HuH-7.5 (cell line): ENCODE measurements at regions not wholly inside any gene's neighbourhood (a gene's known extent, or its start where the extent isn't known, plus 50 kb on each side); places are given as distances from the start of the nearest gene placed in this dataset.

Source experiments
- DNase-seq: peaks from one replicate; pipeline ENCODE4 v3.0.0; 2011; ENCODE audit warnings: low spot score

DNA sequence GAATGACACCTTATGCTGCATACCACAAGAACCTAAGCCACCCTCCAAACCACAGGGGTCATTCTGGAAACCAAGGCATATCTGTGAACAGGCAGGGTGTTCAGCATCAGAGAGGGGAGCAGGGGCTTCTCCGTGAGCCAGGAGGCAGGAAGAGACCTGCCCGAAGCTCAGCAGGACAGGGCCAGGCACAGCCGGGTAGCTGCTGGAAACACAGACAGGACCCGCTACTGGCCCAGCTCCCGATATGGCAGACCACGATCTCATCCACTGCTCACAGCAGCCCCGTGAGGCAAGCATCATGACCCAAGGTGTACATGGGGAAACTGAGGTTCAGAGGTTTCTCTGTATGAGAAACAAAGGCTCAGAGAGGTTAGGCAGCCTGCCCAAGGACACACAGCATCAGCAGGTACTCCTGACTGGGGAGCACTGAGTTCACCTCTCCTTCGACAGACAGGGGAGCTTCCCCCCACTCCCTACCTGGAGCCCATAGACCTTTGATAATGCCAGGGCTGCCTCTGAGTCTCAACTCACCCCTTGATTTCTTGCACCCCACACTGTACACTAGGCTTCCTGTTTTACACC lies 317.7 kb downstream of the MATN1 start:
- no peak for DNase-seq

DNA sequence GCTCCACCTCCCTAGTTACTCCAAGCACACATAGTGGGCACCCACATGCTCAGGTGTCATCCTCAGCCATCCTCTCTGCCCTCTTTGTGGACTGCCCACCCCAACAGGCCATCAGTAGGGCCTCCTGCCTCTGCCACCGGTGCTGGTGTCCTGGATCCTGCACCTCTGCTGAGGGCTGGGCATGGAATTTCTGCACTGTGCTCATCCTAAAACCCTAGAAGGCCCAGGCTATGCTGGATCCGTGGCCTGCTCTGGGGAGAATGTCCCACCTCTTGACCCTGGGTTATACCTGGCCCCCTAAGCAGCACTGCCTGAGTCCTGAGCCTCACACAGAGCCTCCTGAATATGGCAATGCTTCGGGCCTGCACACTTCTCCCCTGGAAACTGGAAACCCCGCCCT lies 318.3 kb downstream of the MATN1 start:
- no peak for DNase-seq

DNA sequence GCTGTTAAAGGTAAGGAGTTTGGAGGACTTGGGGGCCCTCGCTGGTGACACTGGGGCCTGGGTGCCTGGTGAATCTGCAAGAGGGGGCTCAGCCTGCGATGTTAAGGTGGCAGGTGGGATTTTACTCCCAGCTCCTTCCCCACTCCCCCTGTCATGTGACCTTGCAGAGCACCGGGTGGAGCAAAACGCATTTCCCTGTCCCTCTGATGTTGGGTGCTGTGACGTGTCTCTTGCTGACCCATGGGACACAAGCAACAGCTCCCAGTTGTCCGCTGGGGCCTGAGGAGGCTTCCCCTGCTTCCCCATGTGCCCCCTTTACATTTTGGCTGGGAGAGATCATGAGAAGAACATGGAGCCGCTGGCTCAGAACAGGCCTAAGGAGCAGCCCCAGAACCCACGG lies 319.0 kb downstream of the MATN1 start:
- DNase-seq: no peak

DNA sequence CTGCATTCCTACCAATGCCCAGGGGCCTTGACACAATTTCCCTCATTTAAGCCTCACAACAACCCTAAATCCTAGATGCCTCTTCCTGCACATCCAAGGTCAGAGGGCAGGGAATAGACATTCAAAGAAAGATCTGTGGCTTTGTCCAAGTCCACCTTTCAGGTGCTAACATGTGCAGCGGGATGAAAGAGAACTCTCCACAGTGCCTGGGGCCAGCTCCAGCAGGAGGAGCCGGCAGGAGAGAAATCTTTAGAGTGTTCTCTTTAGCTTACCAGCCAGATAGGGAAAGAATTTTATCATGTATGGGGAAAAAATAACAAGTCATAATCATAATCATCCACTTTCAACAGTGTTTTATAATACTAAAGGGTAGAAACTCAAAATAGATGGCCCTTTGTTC lies 319.7 kb downstream of the MATN1 start:
- DNase-seq: no peak

DNA sequence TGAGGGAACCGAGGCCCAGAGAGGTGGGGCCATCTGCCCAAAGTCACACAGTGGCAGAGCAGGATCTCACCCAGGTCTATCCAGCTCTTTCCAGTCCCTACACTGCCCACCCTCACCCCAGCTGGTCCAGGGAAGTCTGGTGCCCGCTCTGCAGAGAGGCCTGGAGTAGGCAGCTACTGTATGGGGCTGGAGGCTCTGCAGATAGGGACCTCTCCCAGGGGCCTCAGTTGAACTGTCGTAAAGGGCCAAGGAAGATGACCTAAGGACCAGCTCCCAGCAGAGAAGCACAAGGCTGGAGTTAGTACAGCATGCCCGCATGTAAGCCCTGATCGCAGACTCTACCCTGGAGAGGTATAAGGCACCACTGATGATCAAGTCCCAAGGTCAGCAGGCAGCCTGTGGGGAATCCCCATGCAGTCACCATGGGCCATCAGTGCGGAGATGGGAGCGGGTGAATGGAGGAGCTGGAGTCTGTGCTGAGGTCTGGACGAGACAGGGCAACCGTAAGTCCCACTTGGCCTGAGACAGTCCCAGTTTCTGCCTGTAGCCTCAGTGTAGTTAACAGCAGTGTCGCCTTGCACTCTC lies 320.2 kb downstream of the MATN1 start:
- DNase-seq: no peak

DNA sequence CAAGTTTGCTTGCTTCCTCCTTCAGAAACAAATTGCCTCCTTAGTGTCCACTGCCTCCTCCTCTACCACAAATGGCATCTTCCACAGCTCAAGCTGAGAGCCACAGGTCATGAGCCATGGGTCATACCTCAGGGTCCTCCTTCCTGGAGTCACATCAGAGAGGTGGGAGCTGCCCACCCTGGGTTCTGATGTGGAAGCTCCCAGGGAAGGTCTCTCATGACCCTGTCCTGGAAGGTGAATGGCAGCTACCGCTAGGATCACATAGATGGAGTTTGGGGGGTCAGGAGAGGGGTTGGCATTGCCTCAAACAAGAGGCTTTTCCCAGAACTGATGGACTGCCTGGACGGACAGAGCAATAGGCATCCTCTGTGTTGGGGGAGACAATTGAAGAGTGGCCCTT lies 321.4 kb downstream of the MATN1 start:
- no peak for DNase-seq

DNA sequence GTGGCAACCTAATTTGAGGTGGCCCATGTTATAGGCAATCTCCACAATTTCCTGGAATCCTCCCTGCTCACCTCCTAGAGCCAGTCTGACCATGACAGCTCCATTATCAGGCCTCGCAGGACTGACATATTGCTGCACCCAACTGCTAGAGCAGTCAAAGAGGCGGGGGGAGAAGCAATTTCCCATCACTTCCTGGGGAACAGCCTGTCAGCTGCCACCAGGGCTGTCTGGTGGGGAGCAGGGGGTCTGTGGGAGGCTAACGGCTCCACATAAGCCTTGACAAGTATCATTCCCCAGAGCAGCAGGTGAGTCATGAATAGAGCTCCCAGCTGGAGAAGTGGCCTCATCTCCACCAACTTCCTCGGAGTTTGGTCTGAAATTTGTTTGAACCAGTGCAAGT lies 322.9 kb downstream of the MATN1 start:
- DNase-seq: no peak

DNA sequence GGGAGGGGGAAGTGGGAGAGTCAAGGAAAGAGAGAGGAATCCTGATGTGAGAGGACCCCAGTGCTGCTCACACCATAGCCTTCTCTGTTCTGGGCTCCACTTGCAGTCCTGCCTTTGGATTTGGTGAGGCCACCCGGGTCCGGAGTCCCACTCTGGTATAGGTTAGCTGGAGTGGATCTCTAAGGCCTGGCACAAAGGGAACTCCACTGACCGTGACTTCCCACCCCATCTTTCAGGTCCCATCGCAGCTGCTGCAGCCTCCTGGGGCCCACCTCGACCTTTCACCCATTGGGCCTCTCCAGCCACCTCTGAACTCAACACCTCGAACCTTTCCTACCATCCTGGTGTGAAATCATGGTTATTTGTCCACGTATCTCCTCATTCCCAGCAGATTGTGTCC lies 324.4 kb downstream of the MATN1 start:
- DNase-seq: no peak

DNA sequence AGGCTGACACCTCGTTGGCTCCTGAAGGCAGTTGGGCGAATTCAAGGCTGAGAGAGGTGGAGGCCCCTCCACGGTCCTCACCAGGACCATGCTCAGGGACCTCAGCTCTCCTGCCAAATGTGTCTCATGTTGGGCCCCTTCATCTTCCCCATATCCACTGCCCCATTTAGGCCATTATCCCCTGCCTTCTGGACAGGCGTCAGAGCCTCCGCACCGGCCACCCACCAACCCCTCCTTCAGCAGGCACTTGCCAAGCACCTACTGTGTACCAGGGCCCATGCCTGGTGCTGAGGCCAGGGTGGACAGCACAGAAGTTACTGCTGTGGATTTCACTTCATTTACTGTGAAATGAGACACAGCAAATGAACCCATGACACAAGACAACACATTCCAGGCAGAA lies 325.8 kb downstream of the MATN1 start:
- DNase-seq: no peak

DNA sequence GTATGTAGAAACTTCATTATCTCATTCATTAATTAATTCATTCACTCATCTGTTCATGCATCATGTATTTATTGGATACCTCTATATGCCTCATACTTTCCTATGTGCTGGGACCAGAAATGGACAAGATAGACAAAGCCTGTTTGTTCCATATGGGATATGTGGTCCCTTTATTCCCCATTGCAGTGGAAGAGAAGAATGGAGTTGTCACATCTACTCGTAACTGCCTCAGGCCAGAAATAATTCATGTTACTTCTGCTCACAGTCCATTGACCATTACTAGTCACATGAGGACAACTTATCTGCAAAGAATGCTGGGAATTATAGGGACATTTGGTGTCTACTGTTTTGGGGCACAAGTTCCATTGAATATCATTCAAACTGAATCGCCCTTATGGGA lies 327.8 kb downstream of the MATN1 start:
- DNase-seq: no peak

DNA sequence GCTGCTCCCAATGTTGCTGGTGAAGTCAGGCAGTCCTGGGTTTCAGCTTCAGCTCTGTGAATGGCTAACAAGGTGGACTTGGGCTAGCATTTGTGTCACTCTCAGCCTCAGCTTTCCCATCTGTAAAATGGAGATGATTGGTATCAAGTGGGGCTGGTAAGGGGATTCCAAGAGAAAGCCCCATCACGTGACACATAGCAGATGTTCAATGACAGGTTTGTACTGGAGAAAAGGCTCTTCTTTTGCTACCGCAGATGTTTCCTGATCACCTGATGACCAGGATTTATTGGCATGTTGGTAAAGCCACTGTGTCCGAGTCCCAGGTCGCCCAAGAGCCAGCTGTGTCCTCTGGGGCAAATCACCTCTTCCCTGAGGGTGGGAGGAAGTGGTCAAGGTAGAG lies 335.0 kb downstream of the MATN1 start:
- DNase-seq: no peak

DNA sequence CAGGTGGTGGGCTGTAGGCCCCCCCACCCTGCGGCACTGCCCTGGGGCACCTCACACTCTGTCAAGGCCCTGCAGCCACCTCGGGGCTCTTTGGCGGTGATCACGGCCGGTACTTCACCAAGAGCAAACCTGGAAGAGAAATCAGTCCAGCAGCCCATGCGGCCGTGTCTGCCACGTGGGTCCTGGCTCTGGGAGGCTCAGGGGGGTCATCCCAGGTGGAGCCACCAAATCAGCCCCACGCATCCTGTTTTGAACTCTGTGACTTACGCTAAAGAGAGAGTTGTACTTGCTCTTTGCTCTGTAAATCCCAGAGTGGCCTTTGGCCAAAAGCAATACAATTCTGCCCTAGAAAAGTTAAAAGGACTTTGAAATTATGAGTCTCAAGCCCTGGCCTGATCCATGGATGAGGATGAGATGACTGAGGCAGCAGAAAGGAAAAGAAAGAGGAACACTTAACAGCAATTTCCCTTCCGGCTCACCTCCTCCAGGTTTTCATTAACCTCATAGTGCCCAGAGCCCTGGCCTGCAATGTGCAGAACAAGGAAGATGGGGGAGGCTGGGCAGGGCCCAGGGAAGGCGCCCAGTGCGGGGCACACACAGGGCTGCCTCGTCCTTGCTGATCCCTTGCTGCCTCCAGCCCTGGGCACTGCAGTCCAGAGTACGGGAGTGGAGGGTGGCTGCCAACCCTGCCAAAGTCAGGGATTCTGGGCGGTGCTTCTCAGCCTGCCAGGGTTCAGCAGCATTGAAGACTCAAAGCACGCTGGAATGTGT lies 337.0 kb downstream of the MATN1 start:
- no peak for DNase-seq

DNA sequence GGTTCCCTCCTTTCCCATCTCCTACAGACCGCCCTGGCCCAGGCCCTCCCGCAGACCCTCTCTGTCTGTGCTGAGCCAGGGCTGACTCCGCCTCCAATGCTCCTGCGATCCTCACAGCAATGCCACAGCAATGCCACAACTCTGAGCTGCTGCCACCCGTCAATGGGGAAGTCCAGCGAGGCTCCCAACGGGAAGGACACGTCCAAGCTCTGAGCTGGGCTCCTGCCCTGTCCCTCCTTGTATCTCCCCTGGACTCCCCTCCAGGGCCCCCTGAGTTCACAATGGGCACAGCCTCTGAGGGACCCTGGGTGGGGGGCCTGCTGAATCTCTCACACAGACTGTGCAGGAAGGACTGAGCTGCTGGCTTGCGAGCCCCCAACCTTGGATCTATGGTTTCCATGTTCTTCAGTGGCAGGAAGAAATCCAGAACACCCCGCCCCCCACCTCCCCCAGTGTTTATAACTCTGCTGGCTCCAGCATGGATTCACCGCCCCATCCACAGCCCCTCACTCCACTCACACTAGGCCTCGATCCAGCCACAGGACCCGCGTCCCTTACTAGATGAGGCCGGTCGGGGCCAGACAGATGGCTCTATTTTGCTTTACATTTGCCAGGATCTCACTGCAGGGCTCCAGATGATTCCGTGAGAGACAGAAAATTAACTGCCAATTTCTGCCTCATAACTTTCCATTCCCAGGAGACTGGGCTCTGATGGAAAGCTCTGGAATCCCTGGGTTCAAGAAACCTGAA lies 338.0 kb downstream of the MATN1 start:
- no peak for DNase-seq

DNA sequence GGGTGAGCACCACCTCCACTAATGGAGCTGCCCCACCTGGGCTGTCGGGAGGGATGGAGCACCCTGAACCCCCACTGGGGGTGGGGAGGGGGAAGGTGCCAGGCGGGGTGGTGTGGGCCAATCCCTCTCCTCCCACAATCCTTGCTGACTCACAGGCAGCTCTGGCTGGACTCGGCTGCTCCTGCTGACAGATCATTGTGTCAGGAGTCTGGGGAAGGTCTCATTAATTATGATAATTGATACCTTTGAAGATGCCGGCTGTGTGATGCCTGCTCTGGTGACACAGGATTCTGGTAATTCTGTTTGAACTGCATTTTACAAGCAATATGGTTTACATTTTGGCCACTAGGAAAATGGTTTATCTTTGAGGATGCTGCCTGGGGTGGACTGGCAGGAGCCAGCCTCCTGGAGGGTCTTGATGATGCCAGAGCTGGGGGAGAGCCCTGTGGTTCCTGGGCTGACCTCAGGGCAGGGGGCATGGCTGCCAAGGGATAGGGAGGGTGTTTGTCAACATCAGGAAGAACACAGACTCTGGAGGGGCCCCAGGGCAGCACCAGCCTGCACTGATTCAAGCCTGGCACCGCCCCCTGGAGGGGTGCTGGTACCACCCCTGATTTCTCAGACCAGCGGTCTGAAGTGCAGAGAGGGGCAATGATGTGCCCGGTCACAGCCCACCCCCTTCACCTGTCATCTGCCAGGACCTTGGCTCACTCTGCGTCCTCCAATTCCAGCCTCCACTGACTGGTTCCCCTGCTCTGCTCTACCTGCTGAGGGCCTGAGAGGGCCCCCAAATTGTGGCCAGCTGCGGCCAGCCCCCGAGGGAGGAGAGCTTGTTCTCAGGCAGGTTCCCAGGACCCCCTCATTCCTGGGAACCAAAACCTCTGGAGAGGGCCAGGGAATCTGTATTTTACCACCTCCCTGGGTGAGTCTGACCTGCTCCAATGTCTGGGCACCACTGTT lies 338.8 kb downstream of the MATN1 start:
- DNase-seq: no peak

DNA sequence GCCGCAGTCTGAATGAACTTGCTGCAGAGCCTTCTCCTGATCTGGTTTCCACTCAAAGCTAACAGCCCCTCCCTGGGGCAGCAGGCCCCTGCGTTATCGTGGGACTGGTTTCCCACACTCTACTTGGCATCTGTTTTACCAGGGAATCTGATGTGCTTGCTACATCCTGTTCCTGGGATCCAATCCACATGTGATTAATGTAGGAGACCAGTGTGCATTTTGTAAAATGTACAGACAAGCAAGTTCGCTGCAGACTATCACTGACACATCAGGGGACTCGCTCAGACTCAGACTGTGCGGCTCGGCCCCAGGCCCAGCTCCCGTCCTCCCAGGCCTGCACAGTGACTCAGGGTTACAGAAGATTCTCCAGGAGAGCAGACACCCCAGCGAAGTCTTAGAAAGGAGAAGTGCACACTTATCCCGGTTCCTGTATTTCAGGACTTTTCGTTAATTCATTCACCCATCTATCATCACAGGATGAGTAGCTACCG lies 340.1 kb downstream of the MATN1 start:
- no peak for DNase-seq

DNA sequence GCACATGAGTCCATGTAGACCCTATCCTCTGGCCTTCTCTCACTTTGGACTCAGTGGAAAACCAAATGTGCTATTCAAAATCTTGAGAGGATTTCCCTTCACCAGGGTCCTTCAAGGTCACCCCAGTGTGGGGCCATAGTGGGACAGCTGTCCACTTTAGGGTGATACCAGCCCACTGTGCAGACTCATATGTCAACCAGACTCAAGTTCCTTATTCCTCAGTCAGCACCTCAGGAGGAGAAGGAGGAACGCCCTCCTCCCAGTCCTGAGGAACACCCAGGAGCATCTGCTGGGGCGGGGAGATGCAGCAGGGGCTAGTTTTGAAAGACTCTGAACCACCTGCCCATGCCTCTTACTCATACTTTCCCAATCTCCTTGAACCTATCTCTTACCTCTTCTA lies 340.9 kb downstream of the MATN1 start:
- DNase-seq: no peak

DNA sequence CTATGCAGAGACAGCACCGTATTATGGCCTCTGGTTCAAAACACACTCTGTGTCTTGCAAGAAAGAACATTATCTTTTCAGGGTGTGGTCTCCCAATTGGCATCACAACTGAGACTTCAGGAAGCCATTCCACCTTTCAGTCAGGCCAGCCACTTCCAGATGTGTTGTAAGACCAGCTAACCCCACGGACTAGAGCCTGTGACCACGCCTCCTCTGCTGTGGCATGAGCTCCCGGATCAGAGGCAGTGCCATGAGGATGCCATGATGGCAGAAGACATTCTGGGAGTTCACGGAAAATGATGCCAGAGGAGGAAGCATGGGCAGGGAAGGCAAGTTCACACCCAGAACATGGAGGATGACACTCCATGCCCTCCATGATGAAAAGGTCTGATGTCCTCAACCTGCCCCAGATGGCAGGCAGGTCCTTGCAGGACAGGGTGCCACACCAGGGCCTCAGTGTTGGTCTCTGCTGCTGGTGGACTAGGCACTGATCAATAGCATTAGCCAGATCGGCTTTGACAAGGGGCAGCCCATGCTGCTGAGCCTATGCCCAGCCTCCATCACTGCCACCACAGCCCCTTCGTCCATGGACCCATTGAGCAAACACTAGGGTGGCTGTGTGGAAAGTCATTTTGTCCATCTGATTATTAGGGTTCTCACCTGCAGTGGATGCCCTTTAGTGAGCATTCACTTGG lies 341.6 kb downstream of the MATN1 start:
- DNase-seq: no peak

DNA sequence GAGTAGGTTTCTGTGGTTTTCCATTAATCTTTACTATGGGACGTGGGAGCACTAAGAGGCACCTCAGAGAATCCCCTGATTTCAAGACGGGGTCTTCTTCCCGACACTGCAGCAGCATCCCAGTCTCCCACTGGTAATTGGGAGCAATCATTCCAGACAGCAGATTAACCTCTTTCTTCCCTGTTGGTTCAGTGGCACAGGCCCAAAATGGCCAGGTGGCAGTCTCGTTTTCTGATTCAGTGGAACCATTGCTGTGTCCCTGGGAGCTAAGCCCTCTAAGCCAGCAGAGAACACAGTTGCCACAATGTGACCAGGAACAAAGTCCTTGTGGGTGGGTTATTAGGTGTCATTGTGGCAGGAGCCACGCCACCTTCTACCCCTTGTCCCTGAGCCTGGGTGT lies 342.1 kb downstream of the MATN1 start:
- no peak for DNase-seq

DNA sequence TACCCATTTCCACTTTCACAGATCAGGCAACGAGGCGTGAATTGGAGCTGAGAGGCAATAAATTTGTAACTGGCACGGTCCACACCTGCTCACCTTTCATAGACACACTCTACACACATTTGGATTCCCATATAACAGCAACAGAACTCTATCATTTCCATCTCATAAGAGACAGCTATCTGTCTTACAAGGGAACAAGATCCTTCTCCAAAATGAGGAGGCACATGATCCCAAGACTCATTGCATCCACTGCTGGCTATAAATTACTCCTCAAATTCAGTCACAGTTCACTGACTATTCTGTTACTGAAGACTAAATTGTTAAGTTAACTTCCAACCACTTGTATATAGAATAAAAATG lies 342.8 kb downstream of the MATN1 start:
- DNase-seq: no peak

DNA sequence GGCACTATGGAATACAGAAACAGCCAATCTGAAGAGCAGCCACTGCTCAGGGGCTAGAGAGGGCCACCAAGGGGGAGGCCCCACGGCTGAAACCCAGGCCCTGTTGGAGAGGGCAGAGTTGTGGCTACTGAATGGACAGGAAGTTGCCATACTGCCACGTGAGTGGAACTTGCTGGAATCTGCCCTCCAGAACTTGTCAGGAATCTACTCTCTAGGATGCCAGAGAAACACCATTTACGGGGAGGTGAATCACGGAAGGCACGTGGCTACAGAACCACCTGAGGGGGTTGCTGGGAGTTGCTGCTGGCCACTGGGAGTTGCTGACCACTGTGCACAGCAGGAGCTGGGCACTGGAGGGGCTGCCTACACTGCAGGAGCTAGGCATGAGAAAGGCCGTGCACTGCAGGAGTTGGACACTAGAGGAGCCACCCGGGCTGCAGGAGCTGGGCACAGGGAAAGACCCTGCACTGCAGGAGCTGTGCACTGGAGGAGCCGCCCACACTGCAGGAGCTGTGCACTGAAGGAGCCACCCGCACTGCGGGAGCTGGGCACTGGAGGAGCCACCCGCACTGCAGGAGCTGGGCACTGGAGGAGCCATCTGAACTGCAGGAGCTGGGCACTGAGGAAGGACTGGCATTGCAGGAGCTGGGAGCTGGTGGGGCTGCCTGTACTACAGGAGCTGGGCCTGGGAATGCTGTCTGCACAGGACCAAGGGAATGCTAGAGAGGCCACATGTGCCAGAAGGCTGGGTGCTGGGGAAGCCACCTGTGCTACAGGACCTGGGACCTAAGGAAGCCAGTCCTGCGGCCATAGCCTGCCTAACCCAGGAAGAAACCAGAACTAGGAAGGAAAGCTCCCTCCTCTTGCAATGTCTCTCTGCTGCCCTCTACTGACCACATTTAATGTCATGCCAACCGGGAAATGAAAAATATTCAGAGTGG lies 343.4 kb downstream of the MATN1 start:
- peak; percentile 82 for DNase-seq
